ENCODE measurements at regions not wholly inside any gene's neighbourhood (a gene's known extent, or its start where the extent isn't known, plus 50 kb on each side); places are given as distances from the start of the nearest gene placed in this dataset.

DNA sequence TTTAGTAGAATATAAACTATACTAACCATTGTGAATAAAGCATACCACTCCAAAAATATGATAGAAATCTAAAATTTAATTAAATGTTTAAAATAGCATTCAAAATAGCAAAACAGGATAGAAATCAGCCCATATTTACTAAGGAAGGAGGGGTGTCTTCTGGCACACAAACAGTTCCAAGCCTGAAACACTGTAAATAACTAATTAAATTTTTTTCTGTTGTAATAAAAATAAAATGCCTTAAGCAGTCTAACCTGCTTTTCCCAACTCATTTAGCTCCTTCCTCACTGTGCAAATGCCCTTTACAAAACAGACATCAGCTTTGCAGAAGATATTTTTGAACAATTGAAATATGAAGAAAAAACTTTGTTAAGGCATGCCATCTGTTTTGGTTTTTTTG, 707.1 kb upstream of the USP15 start:
- Histone ChIP-seq H3K27me3 (ENCODE audit: control insufficient read depth, insufficient read depth, low read length) (no peaks in the 10 kb centered on the region), H3K4me3 (ENCODE audit: low read depth, low read length) (no peak overlapping the region), H3K27ac (ENCODE audit: low read depth, low read length) (no peak overlapping the region), H3K9me3 (ENCODE audit: control insufficient read depth, insufficient read depth, low read length) (no peaks in the 10 kb centered on the region)
- ChIA-PET POLR2A (no interaction called here), CTCF (no interaction called here)
- DNase-seq (ENCODE audit: low read depth, low spot score): no peak
- TF ChIP-seq, protein P1, sequence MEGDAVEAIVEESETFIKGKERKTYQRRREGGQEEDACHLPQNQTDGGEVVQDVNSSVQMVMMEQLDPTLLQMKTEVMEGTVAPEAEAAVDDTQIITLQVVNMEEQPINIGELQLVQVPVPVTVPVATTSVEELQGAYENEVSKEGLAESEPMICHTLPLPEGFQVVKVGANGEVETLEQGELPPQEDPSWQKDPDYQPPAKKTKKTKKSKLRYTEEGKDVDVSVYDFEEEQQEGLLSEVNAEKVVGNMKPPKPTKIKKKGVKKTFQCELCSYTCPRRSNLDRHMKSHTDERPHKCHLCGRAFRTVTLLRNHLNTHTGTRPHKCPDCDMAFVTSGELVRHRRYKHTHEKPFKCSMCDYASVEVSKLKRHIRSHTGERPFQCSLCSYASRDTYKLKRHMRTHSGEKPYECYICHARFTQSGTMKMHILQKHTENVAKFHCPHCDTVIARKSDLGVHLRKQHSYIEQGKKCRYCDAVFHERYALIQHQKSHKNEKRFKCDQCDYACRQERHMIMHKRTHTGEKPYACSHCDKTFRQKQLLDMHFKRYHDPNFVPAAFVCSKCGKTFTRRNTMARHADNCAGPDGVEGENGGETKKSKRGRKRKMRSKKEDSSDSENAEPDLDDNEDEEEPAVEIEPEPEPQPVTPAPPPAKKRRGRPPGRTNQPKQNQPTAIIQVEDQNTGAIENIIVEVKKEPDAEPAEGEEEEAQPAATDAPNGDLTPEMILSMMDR (IDR thresholded peaks at IDR 0.05; ENCODE audit: low read depth, low read length): no peak

DNA sequence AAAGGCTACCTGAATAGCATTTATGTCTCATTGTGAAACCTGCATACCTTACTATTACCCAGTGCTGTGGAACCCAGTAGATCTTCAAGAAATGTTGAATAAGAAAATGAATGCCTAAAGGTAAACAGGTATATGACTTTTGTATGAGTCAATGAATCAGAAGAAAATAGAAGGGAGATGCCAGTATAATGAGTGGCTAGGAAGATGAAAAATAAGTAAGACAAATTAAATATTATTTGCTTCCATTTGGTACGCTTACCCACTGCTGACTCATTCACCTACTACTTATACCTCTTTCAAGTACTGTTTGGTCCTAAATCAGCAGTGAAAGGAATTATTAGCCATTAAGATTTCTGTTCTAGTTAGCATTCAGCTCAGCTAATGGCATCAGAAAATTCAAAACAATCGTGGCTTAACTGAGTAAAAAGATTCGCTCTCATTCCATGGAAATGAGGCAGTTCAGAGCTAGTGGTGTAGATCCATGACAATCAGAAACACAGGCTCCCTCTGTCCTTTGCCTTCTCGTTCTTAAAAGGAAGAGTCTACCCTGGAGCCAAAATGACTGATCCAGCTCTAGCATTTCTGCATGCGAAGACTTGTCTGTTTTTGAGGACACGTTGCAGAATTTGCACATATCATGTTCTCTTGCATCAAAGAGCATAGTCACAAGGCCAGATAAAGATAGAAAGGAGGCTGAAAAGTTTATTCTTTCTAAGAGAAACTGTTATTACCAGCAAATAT, 705.8 kb upstream of the USP15 start:
- no peak for DNase-seq (ENCODE audit: low read depth, low spot score)
- TF ChIP-seq, protein P1 (IDR thresholded peaks at IDR 0.05; ENCODE audit: low read depth, low read length): no peak
- Histone ChIP-seq H3K9me3 (ENCODE audit: control insufficient read depth, insufficient read depth, low read length) (no peaks in the 10 kb centered on the region), H3K4me3 (ENCODE audit: low read depth, low read length) (no peak overlapping the region), H3K27ac (ENCODE audit: low read depth, low read length) (no peak overlapping the region), H3K27me3 (ENCODE audit: control insufficient read depth, insufficient read depth, low read length) (no peaks in the 10 kb centered on the region)
- CTCF ChIA-PET: no interaction called here
- POLR2A ChIA-PET: no interaction called here

- H3K9me3 ChIP-seq (ENCODE audit: control insufficient read depth, insufficient read depth, low read length): peaks cover 3% of the 10 kb centered on the region; the same call in 1 of the 2 replicates
- H3K27ac ChIP-seq (ENCODE audit: low read depth, low read length): no peak overlapping the region
- POLR2A ChIA-PET: no interaction called here
- no peak for DNase-seq (ENCODE audit: low read depth, low spot score)
- no peak overlapping the region for H3K4me3 ChIP-seq (ENCODE audit: low read depth, low read length)
- CTCF ChIA-PET: no interaction called here
- no peaks in the 10 kb centered on the region for H3K27me3 ChIP-seq (ENCODE audit: control insufficient read depth, insufficient read depth, low read length)
- TF ChIP-seq, protein P1 (IDR thresholded peaks at IDR 0.05; ENCODE audit: low read depth, low read length): no peak
These were observed 696.3 kb upstream of the USP15 start for GRCh38 chr12:61563665-61564450.

DNA sequence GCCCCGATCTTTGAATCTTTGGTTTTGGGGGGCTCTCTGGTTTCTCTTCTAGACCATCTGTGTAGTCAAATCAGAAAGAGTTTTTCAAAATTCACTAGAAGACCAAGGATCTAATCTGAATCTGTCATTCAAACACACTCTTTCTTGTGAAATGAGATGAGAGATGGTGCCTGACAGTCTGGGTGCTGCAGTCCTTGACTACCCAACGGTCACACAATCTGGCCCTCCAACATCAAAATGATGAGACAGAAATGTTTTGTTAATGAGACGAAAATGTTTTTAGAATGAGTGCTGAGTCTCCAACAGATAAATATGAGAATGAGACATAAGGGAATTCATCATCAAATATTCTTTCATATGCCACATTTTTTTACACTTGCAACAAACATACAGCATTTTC, 695.7 kb upstream of the USP15 start:
- DNase-seq (ENCODE audit: low read depth, low spot score): no peak
- H3K4me3 ChIP-seq (ENCODE audit: low read depth, low read length): no peak overlapping the region
- no peaks in the 10 kb centered on the region for H3K27me3 ChIP-seq (ENCODE audit: control insufficient read depth, insufficient read depth, low read length)
- peaks cover 3% of the 10 kb centered on the region; the same call in 1 of the 2 replicates for H3K9me3 ChIP-seq (ENCODE audit: control insufficient read depth, insufficient read depth, low read length)
- ChIA-PET POLR2A (no interaction called here), CTCF (no interaction called here)
- TF ChIP-seq, protein P1 (IDR thresholded peaks at IDR 0.05; ENCODE audit: low read depth, low read length): no peak
- H3K27ac ChIP-seq (ENCODE audit: low read depth, low read length): no peak overlapping the region

DNA sequence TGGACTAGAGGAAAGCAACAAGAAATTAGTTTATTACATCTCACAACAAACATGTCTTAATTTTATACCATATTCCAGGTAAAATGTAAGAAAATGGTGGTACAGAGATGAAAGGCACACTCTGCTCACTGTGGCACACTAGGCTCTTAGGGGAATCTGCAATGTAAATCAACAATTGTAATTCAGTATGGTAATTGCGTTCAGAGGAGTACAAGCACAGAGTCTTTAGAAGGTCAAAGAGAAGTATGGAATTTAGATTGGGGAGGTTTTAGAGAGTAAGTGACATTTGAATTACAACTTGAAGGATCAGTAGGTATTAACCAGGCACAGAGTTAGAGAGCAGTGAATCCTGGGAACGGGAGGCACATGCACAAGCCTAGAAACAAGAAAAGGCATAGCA, 694.0 kb upstream of the USP15 start:
- no peak for DNase-seq (ENCODE audit: low read depth, low spot score)
- Histone ChIP-seq H3K4me3 (ENCODE audit: low read depth, low read length) (no peak overlapping the region), H3K9me3 (ENCODE audit: control insufficient read depth, insufficient read depth, low read length) (peaks cover 3% of the 10 kb centered on the region; the same call in 1 of the 2 replicates), H3K27me3 (ENCODE audit: control insufficient read depth, insufficient read depth, low read length) (no peaks in the 10 kb centered on the region), H3K27ac (ENCODE audit: low read depth, low read length) (no peak overlapping the region)
- ChIA-PET POLR2A (no interaction called here), CTCF (no interaction called here)
- TF ChIP-seq, protein P1 (IDR thresholded peaks at IDR 0.05; ENCODE audit: low read depth, low read length): no peak
